NB4 (cell line): ENCODE measurements at regions not wholly inside any gene's neighbourhood (a gene's known extent, or its start where the extent isn't known, plus 50 kb on each side); places are given as distances from the start of the nearest gene placed in this dataset.

Experiments used
- DNase-seq: peaks from one replicate; pipeline ENCODE4 v3.0.0; 2010; ENCODE audit warnings: low read depth
- H3K4me3 ChIP-seq: one replicate; pipeline ENCODE4 v1.5.1; 2011; ENCODE audit warnings: mild to moderate bottlenecking, low read depth, low read length, moderate library complexity
- MYC ChIP-seq: IDR thresholded peaks from 2 replicates; pipeline ENCODE4 v1.6.1; 2011; ENCODE audit warnings: low read depth, low read length
- POLR2A ChIP-seq: IDR thresholded peaks from 2 replicates; pipeline ENCODE4 v1.6.1; 2011; ENCODE audit warnings: mild to moderate bottlenecking; ENCODE audit not compliant: insufficient read length; ENCODE audit errors: extremely low read depth
- TF ChIP-seq, protein P1 (sequence below): IDR thresholded peaks from one replicate; pipeline ENCODE4 v1.5.1; 2012; ENCODE audit warnings: low read depth, low read length
- TF ChIP-seq, protein P2 (sequence below): IDR thresholded peaks from 2 replicates; pipeline ENCODE4 v1.6.1; 2011; ENCODE audit warnings: low read depth, low read length

DNA sequence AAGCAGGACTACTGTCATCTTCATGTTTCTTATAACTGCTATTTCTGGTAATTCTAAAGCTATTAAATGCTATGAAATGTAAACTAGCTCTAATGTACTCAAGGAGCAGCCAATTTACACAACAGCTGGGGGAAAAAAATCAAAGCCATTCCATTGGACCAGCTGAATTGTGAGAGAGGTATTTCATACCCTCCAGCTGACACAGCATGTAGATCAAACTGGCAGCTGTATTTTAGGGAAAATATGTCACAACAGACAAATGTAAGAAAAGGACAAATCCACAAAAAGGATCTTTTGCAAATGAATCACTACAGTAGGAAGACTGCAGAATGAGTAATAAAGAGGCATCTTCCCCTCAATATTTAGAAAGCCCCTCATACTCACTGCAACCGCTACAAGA, 65.2 kb upstream of the FAM47B start:
- H3K4me3 ChIP-seq: no peak overlapping the region
- no peak for DNase-seq
- TF ChIP-seq, protein P1, sequence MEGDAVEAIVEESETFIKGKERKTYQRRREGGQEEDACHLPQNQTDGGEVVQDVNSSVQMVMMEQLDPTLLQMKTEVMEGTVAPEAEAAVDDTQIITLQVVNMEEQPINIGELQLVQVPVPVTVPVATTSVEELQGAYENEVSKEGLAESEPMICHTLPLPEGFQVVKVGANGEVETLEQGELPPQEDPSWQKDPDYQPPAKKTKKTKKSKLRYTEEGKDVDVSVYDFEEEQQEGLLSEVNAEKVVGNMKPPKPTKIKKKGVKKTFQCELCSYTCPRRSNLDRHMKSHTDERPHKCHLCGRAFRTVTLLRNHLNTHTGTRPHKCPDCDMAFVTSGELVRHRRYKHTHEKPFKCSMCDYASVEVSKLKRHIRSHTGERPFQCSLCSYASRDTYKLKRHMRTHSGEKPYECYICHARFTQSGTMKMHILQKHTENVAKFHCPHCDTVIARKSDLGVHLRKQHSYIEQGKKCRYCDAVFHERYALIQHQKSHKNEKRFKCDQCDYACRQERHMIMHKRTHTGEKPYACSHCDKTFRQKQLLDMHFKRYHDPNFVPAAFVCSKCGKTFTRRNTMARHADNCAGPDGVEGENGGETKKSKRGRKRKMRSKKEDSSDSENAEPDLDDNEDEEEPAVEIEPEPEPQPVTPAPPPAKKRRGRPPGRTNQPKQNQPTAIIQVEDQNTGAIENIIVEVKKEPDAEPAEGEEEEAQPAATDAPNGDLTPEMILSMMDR: no peak
- TF ChIP-seq MYC (no peak), POLR2A (no peak)
- TF ChIP-seq, protein P2, sequence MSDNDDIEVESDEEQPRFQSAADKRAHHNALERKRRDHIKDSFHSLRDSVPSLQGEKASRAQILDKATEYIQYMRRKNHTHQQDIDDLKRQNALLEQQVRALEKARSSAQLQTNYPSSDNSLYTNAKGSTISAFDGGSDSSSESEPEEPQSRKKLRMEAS: no peak

DNA sequence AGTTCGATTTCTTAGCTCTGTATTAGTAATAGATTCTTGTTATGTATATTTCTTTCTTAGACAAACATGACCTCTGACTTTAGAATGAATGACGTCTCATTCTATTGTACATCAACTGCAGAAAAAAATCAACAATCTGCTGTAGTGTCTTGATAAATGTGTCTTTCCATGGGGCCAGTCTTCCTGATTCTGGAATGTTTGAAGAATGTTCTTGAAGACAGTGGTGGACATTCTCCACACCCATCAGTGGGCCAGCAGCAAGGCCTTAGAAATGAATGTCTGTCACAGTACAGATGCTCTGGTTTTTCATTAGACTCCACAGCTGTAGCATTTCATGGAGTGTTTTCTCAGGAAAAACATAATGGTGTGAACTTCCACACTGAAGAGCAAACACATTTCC, 63.2 kb upstream of the FAM47B start:
- TF ChIP-seq, protein P1: no peak
- TF ChIP-seq MYC (no peak), POLR2A (no peak)
- TF ChIP-seq, protein P2: no peak
- no peak overlapping the region for H3K4me3 ChIP-seq
- DNase-seq: no peak

DNA sequence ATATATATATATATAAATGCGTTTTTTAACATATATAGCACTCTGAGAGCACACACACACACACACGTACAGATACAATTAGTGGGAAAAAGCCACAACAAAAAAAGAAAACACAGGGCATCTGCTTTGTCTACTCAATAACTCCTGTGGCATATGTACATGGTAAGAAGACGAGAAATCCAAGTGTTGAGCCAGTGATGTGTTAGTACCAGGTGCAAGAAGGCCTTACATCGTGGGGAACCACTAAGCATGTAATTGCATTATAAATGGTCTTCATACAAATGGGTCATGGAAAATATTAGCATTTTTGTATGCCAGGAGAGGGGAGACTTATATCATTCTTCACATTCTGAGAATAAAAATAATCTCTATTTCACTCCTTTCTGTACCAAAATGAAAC, 62.7 kb upstream of the FAM47B start:
- no peak for TF ChIP-seq MYC
- TF ChIP-seq, protein P2: no peak
- TF ChIP-seq, protein P1: no peak
- TF ChIP-seq POLR2A: no peak
- no peak overlapping the region for H3K4me3 ChIP-seq
- no peak for DNase-seq

DNA sequence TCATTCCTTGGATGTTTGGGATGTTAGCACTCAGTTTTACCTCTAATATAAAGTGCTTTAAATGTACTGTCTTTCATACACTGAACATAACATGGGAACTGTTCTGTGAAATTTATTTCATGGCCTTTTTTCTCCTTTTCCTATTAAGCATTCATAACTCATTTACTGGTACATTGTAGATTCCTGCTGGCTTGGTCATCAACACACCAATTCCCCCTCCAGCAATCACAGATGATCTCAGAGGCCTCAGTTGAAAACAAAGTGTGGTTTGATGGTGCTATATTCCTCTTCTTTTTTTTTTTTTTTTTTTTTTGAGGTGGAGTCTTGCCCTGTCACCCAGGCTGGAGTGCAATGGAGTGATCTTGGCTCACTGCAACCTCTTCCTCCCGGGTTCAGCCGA, 61.9 kb upstream of the FAM47B start:
- TF ChIP-seq, protein P2: no peak
- TF ChIP-seq POLR2A: no peak
- no peak for DNase-seq
- H3K4me3 ChIP-seq: no peak overlapping the region

DNA sequence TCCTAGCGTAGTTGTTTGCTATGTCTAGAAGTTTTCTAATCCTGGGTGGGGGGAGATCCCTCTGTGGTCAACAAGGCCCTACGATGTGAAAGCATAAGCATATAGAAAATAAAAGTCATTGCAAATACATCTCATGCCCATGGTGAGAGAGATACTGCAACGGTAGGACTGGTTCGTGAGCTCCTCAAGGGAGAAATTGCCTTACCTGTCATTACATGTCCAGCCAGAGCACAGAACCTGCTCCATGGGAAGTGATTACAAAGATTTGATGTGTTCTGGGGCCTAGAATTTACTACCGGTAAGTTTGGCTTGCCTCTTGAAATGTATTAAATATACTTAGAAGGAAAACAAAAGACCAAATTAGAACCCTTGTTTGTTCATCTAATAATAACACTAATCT, 60.9 kb upstream of the FAM47B start:
- H3K4me3 ChIP-seq: no peak overlapping the region
- TF ChIP-seq POLR2A: no peak
- TF ChIP-seq, protein P1: no peak
- TF ChIP-seq, protein P2: no peak
- no peak for TF ChIP-seq MYC
- no peak for DNase-seq

DNA sequence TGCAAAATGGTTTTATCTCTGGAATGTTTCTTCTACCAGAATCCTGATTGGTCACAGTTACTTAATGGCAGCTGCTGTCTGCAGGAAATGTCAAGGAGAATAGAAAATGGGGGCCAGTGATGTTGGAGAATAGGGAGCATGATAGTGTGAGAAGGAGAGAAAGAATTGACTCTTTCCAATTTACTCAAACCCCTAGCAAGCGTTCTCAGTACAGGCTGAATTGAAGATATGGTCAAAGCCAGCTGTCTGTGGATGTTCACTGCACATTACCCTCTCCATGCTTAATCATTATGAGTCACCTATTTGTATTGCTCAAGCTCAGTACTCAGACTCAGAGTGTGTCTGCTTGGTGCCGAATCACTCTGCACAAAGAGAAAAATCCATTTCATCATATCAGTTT, 57.8 kb upstream of the FAM47B start:
- TF ChIP-seq, protein P1: no peak
- TF ChIP-seq MYC: no peak
- no peak overlapping the region for H3K4me3 ChIP-seq
- peak; percentile 22 for DNase-seq

DNA sequence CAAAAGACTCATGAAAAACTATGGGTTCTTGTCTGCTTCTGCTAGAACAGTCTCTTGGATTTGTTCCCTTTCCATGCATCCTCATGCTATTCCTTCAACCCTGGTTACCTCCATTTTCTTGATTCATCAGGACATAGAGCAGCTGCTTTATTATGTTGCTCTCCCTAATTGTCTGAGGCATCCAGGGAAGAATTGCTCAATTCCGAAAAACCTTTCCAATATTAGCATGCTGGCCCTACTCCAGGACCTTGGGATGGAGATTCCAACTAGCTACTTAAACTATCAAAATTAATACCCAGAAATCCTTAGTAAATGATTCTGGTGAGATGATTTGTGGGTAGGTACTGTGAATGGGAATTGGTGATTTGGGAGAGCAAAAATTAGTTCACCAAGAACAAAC, 56.6 kb upstream of the FAM47B start:
- H3K4me3 ChIP-seq: no peak overlapping the region
- TF ChIP-seq, protein P1: no peak
- TF ChIP-seq, protein P2: no peak
- TF ChIP-seq POLR2A: no peak

More for the DNA sequence above, 56.6 kb upstream of the FAM47B start:
- no peak for DNase-seq
